Choroid plexus epithelial cell (primary cell): ENCODE measurements at regions not wholly inside any gene's neighbourhood (a gene's known extent, or its start where the extent isn't known, plus 50 kb on each side); places are given as distances from the start of the nearest gene placed in this dataset.
A peak's percentile ranks its signal among the peaks of the same experiment; 100 is the strongest.

Source experiments
- DNase-seq: peaks from one replicate; pipeline ENCODE4 v3.0.0-alpha.2; 2010; ENCODE audit warnings: low read depth
- H3K4me3 ChIP-seq: 2 replicates; pipeline ENCODE4 v1.5.1; 2011; ENCODE audit warnings: low read depth, mild to moderate bottlenecking, control low read depth, low read length, moderate library complexity
- CTCF ChIP-seq: conservative IDR thresholded peaks from 2 replicates; pipeline ENCODE4 v1.5.1; 2011; ENCODE audit warnings: low read depth, mild to moderate bottlenecking, control low read depth, inconsistent platforms, low read length, moderate library complexity

- TF ChIP-seq CTCF = no peak
- no peak overlapping the region for H3K4me3 ChIP-seq
- DNase-seq = no peak
Observed at GRCh38 chr7:16284581-16284980, 136.8 kb downstream of the CRPPA start.

GRCh38 chr7:16278167-16278787 is 143.1 kb downstream of the CRPPA start:
- H3K4me3 ChIP-seq = no peak overlapping the region
- peak; percentile 50 for DNase-seq
- no peak for TF ChIP-seq CTCF

- DNase-seq = peak; percentile 58
- no peak for TF ChIP-seq CTCF
- H3K4me3 ChIP-seq = no peak overlapping the region
Observed at GRCh38 chr7:16271990-16272665, 149.2 kb downstream of the CRPPA start.

- no peak for DNase-seq
- no peak for TF ChIP-seq CTCF
- H3K4me3 ChIP-seq = no peak overlapping the region
Observed at GRCh38 chr7:16271355-16271915, 149.9 kb downstream of the CRPPA start.

GRCh38 chr7:16270844-16271243 is 150.5 kb downstream of the CRPPA start:
- TF ChIP-seq CTCF = no peak
- DNase-seq = no peak
- no peak overlapping the region for H3K4me3 ChIP-seq

- no peak overlapping the region for H3K4me3 ChIP-seq
- TF ChIP-seq CTCF = no peak
- DNase-seq = peak; percentile 91
Observed at GRCh38 chr7:16268821-16269768, 152.2 kb downstream of the CRPPA start.
